ENCODE measurements at regions not wholly inside any gene's neighbourhood (a gene's known extent, or its start where the extent isn't known, plus 50 kb on each side); places are given as distances from the start of the nearest gene placed in this dataset.

GRCh38 chr4:62342346-62342745 is 1142.2 kb downstream of the ADGRL3 start:
- TF ChIP-seq CTCF (IDR thresholded peaks at IDR 0.05) (no peak), POLR2A (IDR thresholded peaks at IDR 0.05) (no peak)
- no peaks in the 10 kb centered on the region for H3K27me3 ChIP-seq
- H3K4me1 ChIP-seq = no peaks in the 10 kb centered on the region
- DNase-seq = no peak
- H3K27ac ChIP-seq = no peak overlapping the region
- intact Hi-C loops (cut with DNase I; ENCODE audit: low total_unique reads) = no loop called here
- H3K9me3 ChIP-seq = no peaks in the 10 kb centered on the region
- no peak overlapping the region for H3K4me3 ChIP-seq
- H3K36me3 ChIP-seq (ENCODE audit: low read depth, missing control alignments) = no peaks in the 10 kb centered on the region

GRCh38 chr4:62328526-62328925 is 1128.4 kb downstream of the ADGRL3 start:
- TF ChIP-seq POLR2A (IDR thresholded peaks at IDR 0.05) = no peak
- no peak for TF ChIP-seq CTCF (IDR thresholded peaks at IDR 0.05)
- no peak for DNase-seq
- Histone ChIP-seq H3K4me3 (no peak overlapping the region), H3K27me3 (no peaks in the 10 kb centered on the region), H3K9me3 (no peaks in the 10 kb centered on the region), H3K36me3 (ENCODE audit: low read depth, missing control alignments) (no peaks in the 10 kb centered on the region), H3K4me1 (no peaks in the 10 kb centered on the region), H3K27ac (no peak overlapping the region)
- intact Hi-C loops (cut with DNase I; ENCODE audit: low total_unique reads) = no loop called here
- 79 to 88% methylated on average over 2 of the region's 2 CpGs for WGBS, 2 donors

GRCh38 chr4:62327612-62328297 is 1127.6 kb downstream of the ADGRL3 start:
- intact Hi-C loops (cut with DNase I; ENCODE audit: low total_unique reads) = no loop called here
- Histone ChIP-seq H3K4me1 (no peaks in the 10 kb centered on the region), H3K36me3 (ENCODE audit: low read depth, missing control alignments) (no peaks in the 10 kb centered on the region), H3K4me3 (no peak overlapping the region), H3K9me3 (no peaks in the 10 kb centered on the region), H3K27ac (no peak overlapping the region), H3K27me3 (no peaks in the 10 kb centered on the region)
- TF ChIP-seq POLR2A (IDR thresholded peaks at IDR 0.05) (no peak), CTCF (IDR thresholded peaks at IDR 0.05) (no peak)
- DNase-seq = no peak
- 58 to 63% methylated on average over 1 of the region's 1 CpG for WGBS, 2 donors

- H3K4me1 ChIP-seq = no peaks in the 10 kb centered on the region
- no peaks in the 10 kb centered on the region for H3K36me3 ChIP-seq (ENCODE audit: low read depth, missing control alignments)
- H3K9me3 ChIP-seq = no peaks in the 10 kb centered on the region
- intact Hi-C loops (cut with DNase I; ENCODE audit: low total_unique reads) = no loop called here
- no peak overlapping the region for H3K4me3 ChIP-seq
- TF ChIP-seq CTCF (IDR thresholded peaks at IDR 0.05) (no peak), POLR2A (IDR thresholded peaks at IDR 0.05) (no peak)
- DNase-seq = no peak
- H3K27ac ChIP-seq = no peak overlapping the region
- 36 to 89% methylated on average over 1 of the region's 1 CpG for WGBS, 2 donors
- no peaks in the 10 kb centered on the region for H3K27me3 ChIP-seq
These were observed 1124.1 kb downstream of the ADGRL3 start for GRCh38 chr4:62324215-62324614.

- Histone ChIP-seq H3K9me3 (no peaks in the 10 kb centered on the region), H3K4me3 (no peak overlapping the region), H3K36me3 (ENCODE audit: low read depth, missing control alignments) (no peaks in the 10 kb centered on the region), H3K27ac (no peak overlapping the region), H3K27me3 (no peaks in the 10 kb centered on the region), H3K4me1 (no peaks in the 10 kb centered on the region)
- TF ChIP-seq CTCF (IDR thresholded peaks at IDR 0.05) (no peak), POLR2A (IDR thresholded peaks at IDR 0.05) (no peak)
- WGBS, 2 donors = 90% methylated on average over 7 of the region's 7 CpGs
- intact Hi-C loops (cut with DNase I; ENCODE audit: low total_unique reads) = no loop called here
- no peak for DNase-seq
These were observed 1120.5 kb downstream of the ADGRL3 start for GRCh38 chr4:62320612-62321011.

Measured in testis (tissue), 2 donors.